H1 (cell line): ENCODE measurements at regions not wholly inside any gene's neighbourhood (a gene's known extent, or its start where the extent isn't known, plus 50 kb on each side); places are given as distances from the start of the nearest gene placed in this dataset.

Source experiments
- CTCF ChIA-PET: fragments of 300-600 bp; sonication (Branson Sonifier 250); formaldehyde crosslinking; loops from one replicate; lab custom pipeline; 2021; ENCODE audit not compliant: partially characterized antibody; lab: Charles Lee
- POLR2A ChIA-PET: fragments of 300-600 bp; sonication (Branson Sonifier 250); formaldehyde crosslinking; loops from one replicate; lab custom pipeline; 2021; ENCODE audit warnings: inconsistent platforms; ENCODE audit not compliant: partially characterized antibody; lab: Charles Lee
- DNase-seq, 2 experiments: peaks; one replicate each; pipeline versions ENCODE4 v3.0.0 to v3.0.0-alpha.2; 2010 to 2022; ENCODE audit warnings: low spot score in 2 of 2, low read depth in 1 of 2, mixed read lengths in 1 of 2
- FAIRE-seq: peaks from 2 replicates; lab custom pipeline; 2011; peaks lifted over from hg19 to GRCh38; lab: Jason Lieb, UNC
- H2AFZ ChIP-seq: 2 replicates; pipeline ENCODE4 v1.8.1; 2012; ENCODE audit warnings: low read length, inconsistent platforms
- H2AK5ac ChIP-seq: 2 replicates; pipeline ENCODE4 v1.6.1; 2013; ENCODE audit warnings: low read depth, low read length
- H2BK120ac ChIP-seq: replicated peaks from 2 replicates; pipeline ENCODE3; 2013; ENCODE audit warnings: low read depth, low read length, inconsistent platforms
- H2BK12ac ChIP-seq: 2 replicates; pipeline ENCODE4 v1.6.1; 2013; ENCODE audit warnings: low read depth, low read length
- H2BK15ac ChIP-seq: 2 replicates; pipeline ENCODE4 v1.6.1; 2013; ENCODE audit warnings: low read length
- H2BK20ac ChIP-seq: 2 replicates; pipeline ENCODE4 v1.6.1; 2013; ENCODE audit warnings: low read length
- H2BK5ac ChIP-seq: 2 replicates; pipeline ENCODE4 v1.6.1; 2013; ENCODE audit warnings: low read depth, low read length
- H3K14ac ChIP-seq: 2 replicates; pipeline ENCODE4 v1.6.1; 2013; ENCODE audit warnings: inconsistent platforms; ENCODE audit not compliant: insufficient read length
- H3K18ac ChIP-seq: 2 replicates; pipeline ENCODE4 v1.6.1; 2013; ENCODE audit warnings: low read length; ENCODE audit errors: extremely low read depth
- H3K23ac ChIP-seq: 2 replicates; pipeline ENCODE4 v1.6.1; 2013; ENCODE audit warnings: inconsistent platforms; ENCODE audit not compliant: insufficient read length
- H3K23me2 ChIP-seq: 2 replicates; pipeline ENCODE4 v1.6.1; 2013; ENCODE audit warnings: low read depth, low read length
- H3K27ac ChIP-seq: 2 replicates; pipeline ENCODE4 v1.6.1; 2011; ENCODE audit warnings: low read depth, low read length, inconsistent platforms
- H3K27me3 ChIP-seq, 4 experiments: replicated peaks in 1 of 4; 1 replicate in 1 of 4; 2 replicates in 3 of 4; pipeline versions ENCODE4 v1.6.1 to v1.8.1; 2011 to 2013; ENCODE audit warnings: low read length in 3 of 4, mild to moderate bottlenecking in 3 of 4, inconsistent platforms in 2 of 4, mixed read lengths in 2 of 4, moderate library complexity in 1 of 4; ENCODE audit not compliant: control insufficient read depth in 3 of 4, insufficient read depth in 3 of 4; ENCODE audit errors: extremely low read depth in 1 of 4
- H3K36me3 ChIP-seq, 4 experiments: 2 replicates each; pipeline versions ENCODE4 v1.6.1 to v1.8.1; 2011 to 2013; ENCODE audit warnings: mild to moderate bottlenecking in 4 of 4, low read length in 3 of 4, moderate library complexity in 2 of 4, control low read depth in 1 of 4, inconsistent platforms in 1 of 4; ENCODE audit not compliant: insufficient read depth in 4 of 4, control insufficient read depth in 2 of 4
- H3K4ac ChIP-seq: replicated peaks from 2 replicates; pipeline ENCODE3; 2013; ENCODE audit warnings: low read length, low read depth, mixed read lengths, inconsistent platforms; ENCODE audit not compliant: insufficient read length
- H3K4me1 ChIP-seq, 4 experiments: replicated peaks in 1 of 4; 1 replicate in 1 of 4; 2 replicates in 3 of 4; pipeline versions ENCODE4 v1.6.1 to v1.8.1; 2011 to 2013; ENCODE audit warnings: low read length in 3 of 4, inconsistent platforms in 2 of 4, mixed read lengths in 1 of 4; ENCODE audit not compliant: insufficient read depth in 4 of 4, control insufficient read depth in 3 of 4
- H3K4me2 ChIP-seq, 2 experiments: 2 replicates each; pipeline versions ENCODE4 v1.6.1 to v1.8.1; 2011 to 2013; ENCODE audit warnings: low read depth in 2 of 2, low read length in 2 of 2, control low read depth in 1 of 2, inconsistent platforms in 1 of 2, mild to moderate bottlenecking in 1 of 2; ENCODE audit not compliant: insufficient read depth in 1 of 2
- H3K4me3 ChIP-seq, 4 experiments: fragments of 200-600, 300-600 bp in 1 of 4; sonication (generic), shearing (Covaris generic), sonication (Bioruptor Twin) in 1 of 4; 2 replicates each; pipeline versions ENCODE4 v1.5.1 to v1.8.1; 2011 to 2016; ENCODE audit warnings: low read length in 4 of 4, low read depth in 3 of 4, control low read depth in 2 of 4, inconsistent platforms in 2 of 4, mild to moderate bottlenecking in 2 of 4, mixed read lengths in 1 of 4, moderate library complexity in 1 of 4; ENCODE audit not compliant: insufficient read depth in 2 of 4; ENCODE audit errors: extremely low read depth in 1 of 4
- H3K56ac ChIP-seq: replicated peaks from 2 replicates; pipeline ENCODE3; 2013; ENCODE audit warnings: low read depth, mild to moderate bottlenecking, mixed read lengths, low read length, inconsistent platforms; ENCODE audit not compliant: insufficient read length
- H3K79me1 ChIP-seq: 2 replicates; pipeline ENCODE4 v1.6.1; 2013; ENCODE audit warnings: low read depth, low read length, control low read depth
- H3K79me2 ChIP-seq, 2 experiments: 2 replicates each; pipeline versions ENCODE4 v1.6.1 to v1.8.1; 2012 to 2013; ENCODE audit warnings: low read length in 2 of 2, mild to moderate bottlenecking in 2 of 2, inconsistent platforms in 1 of 2; ENCODE audit not compliant: insufficient read depth in 2 of 2, control insufficient read depth in 1 of 2
- H3K9ac ChIP-seq, 4 experiments: replicated peaks in 1 of 4; 1 replicate in 1 of 4; 2 replicates in 3 of 4; pipeline versions ENCODE4 v1.6.1 to v1.8.1; 2011 to 2013; ENCODE audit warnings: low read depth in 3 of 4, low read length in 3 of 4, control low read depth in 2 of 4, mild to moderate bottlenecking in 2 of 4, moderate library complexity in 2 of 4, inconsistent platforms in 1 of 4; ENCODE audit errors: extremely low read depth in 1 of 4
- H3K9me3 ChIP-seq, 2 experiments: 2 replicates each; pipeline versions ENCODE4 v1.6.1 to v1.8.1; 2012 to 2013; ENCODE audit warnings: mild to moderate bottlenecking in 2 of 2, moderate library complexity in 2 of 2, control low read depth in 1 of 2, inconsistent platforms in 1 of 2, low read depth in 1 of 2, low read length in 1 of 2, mixed read lengths in 1 of 2; ENCODE audit not compliant: insufficient read depth in 2 of 2
- H4K20me1 ChIP-seq, 2 experiments: replicated peaks in 1 of 2; 2 replicates each; pipeline versions ENCODE3 to v1.8.1; 2011 to 2013; ENCODE audit warnings: inconsistent platforms in 2 of 2, low read length in 2 of 2, mild to moderate bottlenecking in 1 of 2; ENCODE audit not compliant: insufficient read depth in 2 of 2, control insufficient read depth in 1 of 2
- H4K5ac ChIP-seq: 2 replicates; pipeline ENCODE4 v1.6.1; 2013; ENCODE audit warnings: low read length, low read depth, mixed read lengths, inconsistent platforms; ENCODE audit not compliant: insufficient read length
- H4K8ac ChIP-seq: 2 replicates; pipeline ENCODE4 v1.8.0; 2013; ENCODE audit warnings: mild to moderate bottlenecking, moderate library complexity, low read length, inconsistent platforms; ENCODE audit not compliant: insufficient read depth; ENCODE audit errors: extremely low read depth
- H4K91ac ChIP-seq: replicated peaks from 2 replicates; pipeline ENCODE3; 2013; ENCODE audit warnings: low read length, mixed read lengths, inconsistent platforms; ENCODE audit not compliant: insufficient read length
- BCL11A ChIP-seq, 2 experiments: IDR thresholded peaks; one replicate each; pipeline ENCODE4 v1.6.1; 2011; ENCODE audit warnings: low read depth in 2 of 2, low read length in 2 of 2, mild to moderate bottlenecking in 2 of 2
- KDM4A ChIP-seq: IDR thresholded peaks from one replicate; pipeline ENCODE4 v1.7.1; 2012; ENCODE audit warnings: low read depth, mild to moderate bottlenecking, moderate library complexity, low read length, inconsistent platforms; ENCODE audit not compliant: severe bottlenecking
- PHF8 ChIP-seq: fragments of 200-600 bp; sonication (generic); conservative IDR thresholded peaks from 2 replicates; pipeline ENCODE4 v1.7.1; 2012; ENCODE audit warnings: low read depth, mild to moderate bottlenecking, inconsistent platforms, low read length, moderate library complexity
- POLR2A ChIP-seq, 2 experiments: IDR thresholded peaks; 1 replicate in 1 of 2; 2 replicates in 1 of 2; pipeline ENCODE4 v1.6.1; 2011; ENCODE audit warnings: low read depth in 2 of 2, low read length in 2 of 2, mild to moderate bottlenecking in 2 of 2; ENCODE audit errors: control extremely low read depth in 1 of 2
- RBBP5 ChIP-seq: IDR thresholded peaks from 2 replicates; pipeline ENCODE4 v1.7.1; 2012; ENCODE audit warnings: low read depth, mild to moderate bottlenecking, inconsistent platforms, low read length, moderate library complexity, borderline replicate concordance
- RFX5 ChIP-seq: IDR thresholded peaks from 2 replicates; pipeline ENCODE4 v1.6.1; 2011; ENCODE audit warnings: low read depth, low read length, improper control_type of control experiment, borderline replicate concordance
- SP1 ChIP-seq: IDR thresholded peaks from 2 replicates; pipeline ENCODE4 v1.6.1; 2011; ENCODE audit warnings: low read depth, low read length
- SP4 ChIP-seq: IDR thresholded peaks from 2 replicates; pipeline ENCODE4 v1.6.1; 2012; ENCODE audit warnings: low read length, inconsistent platforms
- TCF12 ChIP-seq: IDR thresholded peaks from 2 replicates; pipeline ENCODE4 v1.6.1; 2011; ENCODE audit warnings: low read depth, mild to moderate bottlenecking, low read length
- WGBS, 2 experiments: shearing (Covaris generic) in 1 of 2; methylation state at CpG; one replicate each; pipeline versions ENCODE4 v1.1.6 to v1.1.7; 2013 to 2015; ENCODE audit warnings: low lambda C conversion rate in 2 of 2, mixed read lengths in 2 of 2, inconsistent platforms in 1 of 2, low coverage in 1 of 2, missing lambda C conversion rate in 1 of 2; ENCODE audit not compliant: insufficient replicate concordance in 2 of 2, insufficient coverage in 1 of 2, insufficient read length in 1 of 2; ENCODE audit errors: extremely low coverage in 1 of 2, missing lambda C conversion rate in 1 of 2; 5-methylcytosine and 5-hydroxymethylcytosine counted together
- TF ChIP-seq, protein P1 (sequence below): IDR thresholded peaks from 2 replicates; pipeline ENCODE4 v1.6.1; 2011; ENCODE audit warnings: low read depth, mild to moderate bottlenecking, low read length; ENCODE audit not compliant: insufficient read depth

DNA sequence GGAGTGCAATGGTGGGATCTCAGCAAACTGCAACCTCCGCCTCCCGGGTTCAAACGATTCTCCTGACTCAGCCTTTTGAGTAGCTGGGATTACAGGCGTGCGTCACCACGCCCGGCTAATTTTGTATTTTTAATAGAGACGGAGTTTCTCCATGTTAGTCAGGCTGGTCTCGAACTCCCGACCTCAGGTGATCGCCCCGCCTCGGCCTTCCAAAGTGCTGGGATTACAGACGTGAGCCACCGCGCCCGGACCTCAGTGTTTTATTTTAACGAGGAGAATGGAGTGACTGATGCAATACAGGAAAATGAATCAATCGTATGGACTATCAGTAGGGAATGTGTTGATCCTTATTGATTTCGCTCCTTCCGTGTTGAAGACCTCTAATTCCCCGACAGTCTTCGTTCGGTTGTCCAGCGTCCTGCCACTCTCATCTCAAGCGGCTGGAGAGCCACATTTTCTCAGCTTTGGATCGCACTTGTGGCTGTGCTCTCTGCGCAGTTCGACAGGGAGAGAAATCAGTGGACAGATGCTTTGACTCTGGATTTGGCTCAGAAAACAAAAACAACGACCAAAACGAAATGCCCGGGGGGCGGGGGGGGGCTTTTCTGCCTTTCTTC lies 166.2 kb downstream of the TRIM27 start:
- Histone ChIP-seq H3K23me2 (no peaks in the 10 kb centered on the region), H2AK5ac (no peak overlapping the region), H3K56ac (no peak overlapping the region), H4K20me1 (no peaks in the 10 kb centered on the region), H3K9ac (peak overlapping the region; percentile 52 to 92 (median 62)), H3K23ac (no peak overlapping the region), H3K36me3 (no peaks in the 10 kb centered on the region), H2BK12ac (peak overlapping the region; percentile 63; the same call in 1 of the 2 replicates), H2BK15ac (no peak overlapping the region), H3K14ac (no peak overlapping the region), H3K79me1 (no peaks in the 10 kb centered on the region), H3K27me3 (peaks cover 0 to 8% (median 2%) of the 10 kb centered on the region in 4 experiments; a peak in 5 of 7 replicates), H2BK120ac (peak overlapping the region; percentile 14), H3K4me1 (no peaks in the 10 kb centered on the region), H2BK5ac (peak overlapping the region; percentile 3; the same call in 1 of the 2 replicates), H3K79me2 (no peaks in the 10 kb centered on the region), H3K4me3 (peak overlapping the region; percentile 77 to 90 (median 84)), H4K5ac (no peak overlapping the region), H4K8ac (no peak overlapping the region), H2AFZ (peak overlapping the region; percentile 81), H3K4ac (no peak overlapping the region), H3K27ac (no peak overlapping the region), H3K9me3 (no peaks in the 10 kb centered on the region), H4K91ac (no peak overlapping the region), H3K4me2 (peak overlapping the region; percentile 55 to 68), H2BK20ac (no peak overlapping the region), H3K18ac (no peak overlapping the region; the same call in 1 of the 2 replicates)
- CTCF ChIA-PET, result interaction anchor here (1.0 to 4.3 kb wide), 5 partner anchors 12 to 86 kb away, joined by 3 to 24 read pairs (median 4); no protein-coding TSS in a partner anchor
- peak in 1 of 2 experiments; percentile 73 for DNase-seq
- FAIRE-seq, result peak; percentile 28
- 2% methylated on average over 30 of the region's 33 CpGs; no CpG with 5 or more reads in 1 of the 2 experiments for WGBS, 2 experiments
- POLR2A ChIA-PET, result interaction anchor here (0.6 to 2.8 kb wide), 16 partner anchors 9 to 927 kb away, joined by 3 to 12 read pairs (median 5); no protein-coding TSS in a partner anchor
- TF ChIP-seq KDM4A (peak; percentile 64), POLR2A (IDR thresholded peaks at IDR 0.05; ENCODE audit: control extremely low read depth in 1 of 2, low read depth in 2 of 2, low read length in 2 of 2) (peak in 1 of 2 experiments; percentile 44; a peak in 1 of 3 replicates), SP1 (no peak), SP4 (peak; percentile 22; the same call in 1 of the 2 replicates), BCL11A (IDR thresholded peaks at IDR 0.05; ENCODE audit: low read depth in 2 of 2, low read length in 2 of 2) (no peak), TCF12 (no peak), PHF8 (peak; percentile 39; the same call in 1 of the 2 replicates), RBBP5 (peak; percentile 63; the same call in 1 of the 2 replicates), RFX5 (no peak)
- TF ChIP-seq, protein P1, sequence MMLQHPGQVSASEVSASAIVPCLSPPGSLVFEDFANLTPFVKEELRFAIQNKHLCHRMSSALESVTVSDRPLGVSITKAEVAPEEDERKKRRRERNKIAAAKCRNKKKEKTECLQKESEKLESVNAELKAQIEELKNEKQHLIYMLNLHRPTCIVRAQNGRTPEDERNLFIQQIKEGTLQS, result 0 out of 2 replicates have a peak, but pooled peaks have one; percentile 7
